ENCODE measurements at regions not wholly inside any gene's neighbourhood (a gene's known extent, or its start where the extent isn't known, plus 50 kb on each side); places are given as distances from the start of the nearest gene placed in this dataset.

- no peak overlapping the region for H3K27ac Mint-ChIP-seq
- H3K36me3 Mint-ChIP-seq (ENCODE audit: insufficient read depth in 2 of 2), result no peaks in the 10 kb centered on the region
- H3K4me3 Mint-ChIP-seq, result no peak overlapping the region
- H3K27me3 Mint-ChIP-seq (ENCODE audit: low read depth), result peaks cover 6% of the 10 kb centered on the region
- no peaks in the 10 kb centered on the region for H3K9me3 Mint-ChIP-seq
- no peak for ATAC-seq (replicated peaks in 1 of 2)
- DNase-seq, result no peak
- no peaks in the 10 kb centered on the region for H3K4me1 Mint-ChIP-seq (ENCODE audit: low read depth)
Observed at GRCh38 chr7:131753620-131754222, 197.3 kb upstream of the PODXL start.

DNA sequence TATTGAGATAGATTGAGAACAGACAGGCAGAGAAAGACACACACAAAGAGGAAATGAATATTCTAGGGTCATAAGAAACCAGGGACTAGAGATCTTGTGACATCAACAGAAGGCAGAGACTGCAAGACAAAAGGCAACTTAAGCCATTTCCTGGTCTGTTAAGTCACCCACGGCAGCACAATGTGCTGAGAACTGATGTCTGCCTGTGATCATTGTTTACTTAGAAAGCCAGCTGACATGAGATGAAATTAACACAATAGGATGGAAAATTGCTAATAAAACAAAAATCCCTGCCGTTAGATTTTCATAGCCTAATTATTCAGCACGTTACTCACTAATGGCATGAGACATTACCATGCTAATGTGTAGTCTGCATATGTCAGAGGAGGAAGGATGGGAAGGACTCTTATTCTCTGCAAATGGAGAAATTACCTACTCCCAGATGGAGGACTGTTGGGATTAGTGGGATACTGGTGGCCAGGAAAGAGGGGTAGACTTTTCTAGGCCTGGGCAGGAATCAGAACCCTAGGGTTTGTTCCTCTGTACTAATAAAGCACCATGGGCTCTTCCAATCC, 191.3 kb upstream of the PODXL start:
- DNase-seq (no peak), ATAC-seq (replicated peaks in 1 of 2) (no peak)
- H3K4me3 Mint-ChIP-seq, result no peak overlapping the region
- peaks cover 10% of the 10 kb centered on the region for H3K27me3 Mint-ChIP-seq (ENCODE audit: low read depth)
- no peak overlapping the region for H3K27ac Mint-ChIP-seq
- no peaks in the 10 kb centered on the region for H3K4me1 Mint-ChIP-seq (ENCODE audit: low read depth)
- H3K36me3 Mint-ChIP-seq (ENCODE audit: insufficient read depth in 2 of 2), result no peaks in the 10 kb centered on the region
- peaks cover 0 to 2% of the 10 kb centered on the region in 2 donors for H3K9me3 Mint-ChIP-seq

DNA sequence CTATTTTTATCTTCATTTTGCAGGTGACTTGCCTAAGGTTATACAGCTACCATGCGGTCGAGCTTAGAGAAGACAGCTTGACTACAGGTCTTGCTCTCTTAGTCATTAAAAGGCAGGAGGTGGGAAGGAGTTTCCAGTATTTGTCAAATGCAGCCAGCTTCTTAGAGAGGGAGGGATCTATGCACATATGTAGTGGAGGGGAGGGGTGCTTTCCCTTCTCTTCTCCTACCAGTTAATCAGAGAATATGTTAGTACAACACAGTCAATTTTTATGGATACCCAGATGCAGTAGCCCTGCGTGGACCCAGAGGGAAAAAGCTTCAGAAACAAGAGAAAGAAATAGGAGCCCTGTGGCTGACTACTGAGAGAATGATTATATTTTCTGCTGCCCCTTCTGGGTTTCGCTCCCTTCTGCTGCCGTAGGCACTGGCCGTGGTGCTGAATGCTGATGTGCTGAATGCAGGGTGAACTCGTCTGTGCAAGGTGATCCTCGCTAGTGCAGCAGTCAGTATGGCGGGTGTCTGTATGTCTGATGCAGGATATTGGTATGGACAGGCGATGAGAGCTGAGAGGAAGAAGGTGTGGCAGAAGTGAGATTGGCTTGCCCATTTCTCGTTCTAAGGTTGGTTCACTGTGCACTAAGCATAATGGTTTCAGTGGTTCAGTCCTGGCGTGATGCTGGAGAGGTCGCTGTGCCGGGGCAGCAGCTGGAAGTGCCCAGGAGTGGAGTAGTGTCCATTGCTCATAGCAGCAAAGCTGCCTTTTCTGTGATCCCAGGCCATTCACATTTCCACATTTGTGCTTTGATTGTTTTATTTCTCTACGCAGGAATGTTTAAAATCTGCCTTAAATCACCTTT, 189.2 kb upstream of the PODXL start:
- no peaks in the 10 kb centered on the region for H3K4me1 Mint-ChIP-seq (ENCODE audit: low read depth)
- H3K9me3 Mint-ChIP-seq, result peaks cover 0 to 2% of the 10 kb centered on the region in 2 donors
- peaks cover 22% of the 10 kb centered on the region for H3K27me3 Mint-ChIP-seq (ENCODE audit: low read depth)
- no peaks in the 10 kb centered on the region for H3K36me3 Mint-ChIP-seq (ENCODE audit: insufficient read depth in 2 of 2)
- no peak overlapping the region for H3K4me3 Mint-ChIP-seq
- H3K27ac Mint-ChIP-seq, result no peak overlapping the region
- ATAC-seq (replicated peaks in 1 of 2) (no peak), DNase-seq (no peak)

DNA sequence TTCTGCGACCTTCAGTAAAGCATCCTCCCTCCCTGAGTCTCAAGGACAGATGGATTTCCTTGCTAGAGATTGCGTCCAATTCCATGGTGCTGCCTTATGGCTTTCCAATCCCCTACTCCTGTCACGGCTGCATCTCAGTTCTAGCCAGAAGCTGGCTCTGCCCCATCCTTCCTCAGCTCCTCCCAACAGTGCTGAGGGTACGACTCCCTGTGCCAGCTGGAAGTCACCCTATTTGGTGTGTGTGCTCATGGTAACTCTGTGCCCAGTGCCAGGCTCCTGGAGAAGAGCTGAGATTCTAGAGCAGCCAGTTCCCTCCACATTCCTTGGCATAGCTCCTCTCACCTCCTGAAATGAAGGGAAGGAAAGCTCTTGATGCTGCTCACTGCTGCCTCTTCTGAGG, 185.0 kb upstream of the PODXL start:
- Mint-ChIP-seq H3K27me3 (ENCODE audit: low read depth) (peaks cover 45% of the 10 kb centered on the region), H3K4me3 (no peak overlapping the region), H3K36me3 (ENCODE audit: insufficient read depth in 2 of 2) (no peaks in the 10 kb centered on the region), H3K27ac (no peak overlapping the region), H3K4me1 (ENCODE audit: low read depth) (no peaks in the 10 kb centered on the region), H3K9me3 (peaks cover 0 to 2% of the 10 kb centered on the region in 2 donors)
- DNase-seq, result no peak
- ATAC-seq (replicated peaks in 1 of 2), result no peak

DNA sequence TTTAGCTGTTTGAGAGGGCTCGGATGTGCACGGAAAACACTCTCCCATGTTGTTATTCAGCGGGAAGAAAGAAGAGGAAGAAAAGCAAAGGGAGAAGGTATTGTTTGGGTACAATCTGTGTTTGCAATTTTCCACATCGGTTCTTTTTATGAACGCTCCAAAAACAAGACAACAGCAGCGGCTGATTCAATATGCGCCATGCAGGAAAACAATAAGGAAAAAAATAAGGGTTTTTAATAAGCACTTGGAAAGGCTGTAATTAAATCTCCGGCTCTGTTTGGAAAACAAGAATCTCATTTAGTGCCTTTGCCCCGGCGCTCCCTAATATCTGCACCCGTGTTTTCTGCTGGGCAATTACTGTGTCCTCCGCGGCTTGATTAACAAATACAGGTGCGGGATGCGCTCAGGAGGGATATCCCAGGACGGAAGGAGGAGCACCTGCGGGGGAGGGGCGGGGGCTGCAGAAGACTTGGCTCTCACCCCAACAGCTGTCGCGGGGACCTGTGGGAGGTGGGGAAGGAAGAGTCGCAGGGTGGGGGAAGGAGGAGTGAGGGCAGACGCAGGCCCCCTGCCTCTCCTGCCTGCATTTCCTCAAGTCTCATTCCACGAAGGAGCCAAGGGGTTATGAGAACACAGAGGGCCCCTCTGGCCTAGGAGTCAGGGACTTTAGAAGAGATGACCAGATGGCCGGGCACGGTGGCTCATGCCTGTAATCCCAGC, 181.5 kb upstream of the PODXL start:
- ATAC-seq (replicated peaks in 1 of 2) (no peak), DNase-seq (no peak)
- peaks cover 49% of the 10 kb centered on the region for H3K27me3 Mint-ChIP-seq (ENCODE audit: low read depth)
- no peaks in the 10 kb centered on the region for H3K9me3 Mint-ChIP-seq
- H3K4me1 Mint-ChIP-seq (ENCODE audit: low read depth), result no peaks in the 10 kb centered on the region
- H3K36me3 Mint-ChIP-seq (ENCODE audit: insufficient read depth in 2 of 2), result no peaks in the 10 kb centered on the region
- no peak overlapping the region for H3K27ac Mint-ChIP-seq
- no peak overlapping the region for H3K4me3 Mint-ChIP-seq

- peaks cover 33% of the 10 kb centered on the region for H3K27me3 Mint-ChIP-seq (ENCODE audit: low read depth)
- H3K4me1 Mint-ChIP-seq (ENCODE audit: low read depth), result no peaks in the 10 kb centered on the region
- ATAC-seq (replicated peaks in 1 of 2) (no peak), DNase-seq (no peak)
- no peak overlapping the region for H3K4me3 Mint-ChIP-seq
- no peaks in the 10 kb centered on the region for H3K36me3 Mint-ChIP-seq (ENCODE audit: insufficient read depth in 2 of 2)
- H3K27ac Mint-ChIP-seq, result no peak overlapping the region
- H3K9me3 Mint-ChIP-seq, result peaks cover 0 to 5% of the 10 kb centered on the region in 2 donors
Observed at GRCh38 chr7:131735101-131735500, 178.7 kb upstream of the PODXL start.

DNA sequence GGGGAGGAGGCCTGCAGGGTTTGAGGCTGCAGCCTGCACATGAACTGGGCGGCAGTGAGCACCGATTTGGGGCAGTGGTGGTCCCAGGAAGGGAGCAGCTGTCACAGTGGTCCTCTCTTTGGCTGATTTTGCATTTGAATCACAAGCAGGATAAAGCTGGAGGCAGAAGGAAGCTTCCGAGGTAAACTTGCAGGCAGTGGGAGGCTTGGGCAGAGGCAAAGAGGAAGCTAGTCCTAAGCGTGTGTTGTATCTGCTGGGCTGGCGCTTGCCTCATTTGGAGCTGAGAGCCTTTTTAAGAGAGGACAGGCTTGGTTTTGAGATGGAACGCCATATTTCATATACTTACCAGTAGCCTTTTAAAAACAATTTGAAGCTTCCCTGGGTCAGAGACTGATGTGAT, 177.2 kb upstream of the PODXL start:
- Mint-ChIP-seq H3K4me3 (no peak overlapping the region), H3K27ac (no peak overlapping the region), H3K36me3 (ENCODE audit: insufficient read depth in 2 of 2) (peaks cover 1 to 3% of the 10 kb centered on the region in 2 donors), H3K4me1 (ENCODE audit: low read depth) (no peaks in the 10 kb centered on the region), H3K9me3 (peaks cover 3 to 8% of the 10 kb centered on the region in 2 donors), H3K27me3 (ENCODE audit: low read depth) (peaks cover 29% of the 10 kb centered on the region)
- ATAC-seq (replicated peaks in 1 of 2) (no peak), DNase-seq (no peak)

- Mint-ChIP-seq H3K27me3 (ENCODE audit: low read depth) (no peaks in the 10 kb centered on the region), H3K4me1 (ENCODE audit: low read depth) (no peaks in the 10 kb centered on the region), H3K9me3 (peaks cover 6 to 9% of the 10 kb centered on the region in 2 donors), H3K36me3 (ENCODE audit: insufficient read depth in 2 of 2) (peaks cover 1 to 3% of the 10 kb centered on the region in 2 donors), H3K27ac (no peak overlapping the region), H3K4me3 (no peak overlapping the region)
- ATAC-seq (replicated peaks in 1 of 2) (no peak), DNase-seq (no peak)
Observed at GRCh38 chr7:131727189-131727588, 170.8 kb upstream of the PODXL start.

DNA sequence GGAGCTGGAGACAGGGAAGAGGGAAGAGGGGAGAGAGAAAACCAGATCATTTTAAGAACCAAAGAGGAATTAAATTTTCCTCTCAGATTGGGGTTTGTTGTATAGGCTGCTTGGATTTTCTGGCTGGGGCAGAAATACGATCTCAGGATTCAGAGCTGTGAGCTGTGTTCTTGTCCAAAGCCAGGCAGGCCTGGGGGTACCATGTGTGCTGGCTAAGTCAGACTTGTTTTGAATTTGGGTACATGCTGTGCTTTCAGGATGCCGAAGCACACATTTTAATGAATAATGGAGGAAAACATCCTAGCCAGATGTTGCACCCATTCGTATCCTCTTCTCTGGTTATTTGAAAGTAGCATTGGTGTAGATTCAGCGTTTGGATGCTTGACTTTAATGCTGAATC, 170.3 kb upstream of the PODXL start:
- H3K27me3 Mint-ChIP-seq (ENCODE audit: low read depth), result no peaks in the 10 kb centered on the region
- DNase-seq (no peak), ATAC-seq (replicated peaks in 1 of 2) (no peak)
- H3K4me3 Mint-ChIP-seq, result no peak overlapping the region
- peaks cover 4 to 6% of the 10 kb centered on the region in 2 donors for H3K9me3 Mint-ChIP-seq
- H3K27ac Mint-ChIP-seq, result no peak overlapping the region
- H3K4me1 Mint-ChIP-seq (ENCODE audit: low read depth), result no peaks in the 10 kb centered on the region
- peaks cover 1 to 3% of the 10 kb centered on the region in 2 donors for H3K36me3 Mint-ChIP-seq (ENCODE audit: insufficient read depth in 2 of 2)

DNA sequence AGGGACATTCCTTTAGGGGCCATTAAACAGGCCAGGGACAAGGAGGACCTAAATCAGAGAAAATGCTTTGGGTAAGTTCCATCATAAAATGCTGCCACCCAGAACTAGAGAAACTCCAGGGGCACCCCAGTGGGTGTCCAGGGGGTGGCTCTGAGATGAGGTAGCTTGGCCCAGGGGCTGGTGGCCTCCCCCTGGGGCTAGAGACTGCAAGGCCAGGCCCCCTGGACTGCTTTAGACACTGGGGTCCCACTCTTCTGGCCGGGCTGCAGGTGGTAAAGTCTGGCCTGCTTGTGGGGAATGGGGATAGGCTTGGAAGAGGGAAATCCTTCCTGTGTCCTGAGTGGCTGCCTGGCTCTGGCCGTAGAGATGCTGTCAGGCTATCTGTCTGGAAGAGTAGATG, 169.6 kb upstream of the PODXL start:
- Mint-ChIP-seq H3K9me3 (peaks cover 4 to 6% of the 10 kb centered on the region in 2 donors), H3K4me1 (ENCODE audit: low read depth) (no peaks in the 10 kb centered on the region), H3K4me3 (no peak overlapping the region), H3K27me3 (ENCODE audit: low read depth) (no peaks in the 10 kb centered on the region), H3K27ac (no peak overlapping the region), H3K36me3 (ENCODE audit: insufficient read depth in 2 of 2) (peaks cover 1 to 3% of the 10 kb centered on the region in 2 donors)
- no peak for ATAC-seq (replicated peaks in 1 of 2)
- no peak for DNase-seq

DNA sequence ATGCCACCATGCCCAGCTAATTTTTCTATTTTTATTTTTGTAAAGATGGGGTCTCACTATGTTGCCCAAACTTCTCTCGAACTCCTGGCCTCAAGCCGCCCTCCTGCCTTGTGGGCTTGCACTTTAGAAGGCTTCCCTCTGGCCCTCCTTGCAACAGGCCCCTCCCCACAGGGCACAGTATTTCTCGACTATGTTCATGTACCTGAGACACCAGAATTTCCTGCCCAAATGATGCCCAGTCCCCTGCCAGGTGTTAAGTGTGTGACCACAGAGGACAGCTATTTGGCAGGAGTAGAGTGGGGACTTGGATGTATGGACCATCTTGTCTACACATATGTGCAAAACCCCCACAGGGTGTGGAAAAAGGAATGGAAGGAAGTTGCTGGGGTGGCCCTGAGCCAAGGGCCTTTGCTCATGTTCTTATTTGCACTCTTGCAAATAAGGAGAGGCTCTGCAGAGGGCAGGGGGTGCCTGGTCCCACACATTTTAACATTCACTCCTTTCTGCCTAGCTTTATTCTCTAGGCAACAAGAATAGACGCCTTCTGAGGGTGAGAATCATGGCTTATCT, 168.4 kb upstream of the PODXL start:
- H3K9me3 Mint-ChIP-seq, result peaks cover 4 to 6% of the 10 kb centered on the region in 2 donors
- no peak for ATAC-seq (replicated peaks in 1 of 2)

DNA sequence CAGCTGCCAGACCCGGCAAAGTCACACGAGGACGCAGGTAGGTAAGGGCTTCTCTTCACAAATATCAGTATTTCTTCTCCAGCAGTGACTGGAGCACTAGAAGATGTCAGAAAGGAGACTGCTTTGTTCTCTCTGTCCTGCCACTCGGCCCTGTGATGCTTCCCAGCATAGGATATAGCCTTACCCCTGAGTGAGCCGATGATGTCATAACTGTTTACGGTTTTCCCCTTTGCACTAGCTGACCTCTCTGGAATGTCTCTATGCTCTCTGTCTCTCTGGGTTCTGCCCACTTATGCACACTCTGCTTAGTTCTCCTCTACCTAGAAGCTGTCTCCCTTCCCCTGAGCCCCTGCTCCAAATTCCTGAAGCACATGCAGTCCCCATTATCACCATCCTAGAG, 167.5 kb upstream of the PODXL start:
- Mint-ChIP-seq H3K4me1 (ENCODE audit: low read depth) (no peaks in the 10 kb centered on the region), H3K9me3 (peaks cover 3 to 6% of the 10 kb centered on the region in 2 donors), H3K36me3 (ENCODE audit: insufficient read depth in 2 of 2) (peaks cover under 1 to 3% of the 10 kb centered on the region in 2 donors), H3K27ac (no peak overlapping the region), H3K27me3 (ENCODE audit: low read depth) (no peaks in the 10 kb centered on the region), H3K4me3 (no peak overlapping the region)
- ATAC-seq (replicated peaks in 1 of 2) (no peak), DNase-seq (no peak)

More for the DNA sequence above, 168.4 kb upstream of the PODXL start:
- Mint-ChIP-seq H3K4me1 (ENCODE audit: low read depth) (no peaks in the 10 kb centered on the region), H3K27ac (no peak overlapping the region), H3K36me3 (ENCODE audit: insufficient read depth in 2 of 2) (peaks cover 1 to 3% of the 10 kb centered on the region in 2 donors), H3K4me3 (no peak overlapping the region), H3K27me3 (ENCODE audit: low read depth) (no peaks in the 10 kb centered on the region)
- DNase-seq, result no peak

DNA sequence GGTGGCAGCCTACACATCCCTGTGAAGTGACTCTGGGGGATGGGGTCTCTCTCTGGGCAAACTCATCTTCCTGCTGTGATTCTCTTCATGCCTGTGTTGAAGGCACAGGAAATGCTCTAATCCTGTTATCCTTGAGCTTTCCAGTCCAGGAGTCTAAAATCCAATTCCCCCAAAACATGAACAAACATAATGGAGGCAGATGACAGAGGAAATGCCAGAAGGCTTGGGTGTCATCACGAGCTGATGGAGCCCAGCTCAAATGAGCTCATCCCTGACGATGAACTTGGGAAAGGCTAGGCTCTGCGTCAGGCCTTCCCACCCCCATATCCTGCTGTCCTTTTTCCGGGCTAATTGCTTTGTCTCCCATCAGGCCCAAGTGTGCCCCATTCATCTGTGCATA, 165.9 kb upstream of the PODXL start:
- ATAC-seq (replicated peaks in 1 of 2) (no peak), DNase-seq (no peak)
- H3K36me3 Mint-ChIP-seq (ENCODE audit: insufficient read depth in 2 of 2), result no peaks in the 10 kb centered on the region
- no peaks in the 10 kb centered on the region for H3K9me3 Mint-ChIP-seq
- no peaks in the 10 kb centered on the region for H3K4me1 Mint-ChIP-seq (ENCODE audit: low read depth)
- no peak overlapping the region for H3K4me3 Mint-ChIP-seq
- H3K27me3 Mint-ChIP-seq (ENCODE audit: low read depth), result no peaks in the 10 kb centered on the region
- H3K27ac Mint-ChIP-seq, result no peak overlapping the region
